ENCODE measurements at regions not wholly inside any gene's neighbourhood (a gene's known extent, or its start where the extent isn't known, plus 50 kb on each side); places are given as distances from the start of the nearest gene placed in this dataset.
"Not testable (repeated sequence)": the region's sequence is repeated elsewhere in the genome, so short reads cannot be mapped to it uniquely, and the experiment has no call there.

GRCh38 chr13:65504213-65504612 lies 1725.9 kb downstream of the PCDH9 start:
- DNase-seq (ENCODE audit: low read depth in 2 of 2) = no peak

- no peak for DNase-seq (ENCODE audit: low read depth in 2 of 2)
These were observed 1729.7 kb downstream of the PCDH9 start for GRCh38 chr13:65500481-65500880.

GRCh38 chr13:65499256-65499655 lies 1730.9 kb downstream of the PCDH9 start:
- DNase-seq (ENCODE audit: low read depth in 2 of 2) = no peak

GRCh38 chr13:65497265-65497664 lies 1732.9 kb downstream of the PCDH9 start:
- DNase-seq (ENCODE audit: low read depth in 2 of 2) = no peak

- DNase-seq (ENCODE audit: low read depth in 2 of 2) = not testable (repeated sequence)
These were observed 1739.4 kb downstream of the PCDH9 start for GRCh38 chr13:65490725-65491124.

GRCh38 chr13:65488606-65489005 lies 1741.5 kb downstream of the PCDH9 start:
- no peak for DNase-seq (ENCODE audit: low read depth in 2 of 2)

- DNase-seq (ENCODE audit: low read depth in 2 of 2) = no peak
These were observed 1750.4 kb downstream of the PCDH9 start for GRCh38 chr13:65479692-65480091.

GRCh38 chr13:65473196-65473595 lies 1756.9 kb downstream of the PCDH9 start:
- no peak for DNase-seq (ENCODE audit: low read depth in 2 of 2)

- DNase-seq (ENCODE audit: low read depth in 2 of 2) = no peak
These were observed 1757.8 kb downstream of the PCDH9 start for GRCh38 chr13:65472336-65472735.

GRCh38 chr13:65470781-65471180 lies 1759.4 kb downstream of the PCDH9 start:
- DNase-seq (ENCODE audit: low read depth in 2 of 2) = no peak

- no peak for DNase-seq (ENCODE audit: low read depth in 2 of 2)
These were observed 1761.5 kb downstream of the PCDH9 start for GRCh38 chr13:65468628-65469027.

- DNase-seq (ENCODE audit: low read depth in 2 of 2) = no peak
These were observed 1768.5 kb downstream of the PCDH9 start for GRCh38 chr13:65461590-65461989.

GRCh38 chr13:65460136-65460535 lies 1770.0 kb downstream of the PCDH9 start:
- DNase-seq (ENCODE audit: low read depth in 2 of 2) = no peak

- no peak for DNase-seq (ENCODE audit: low read depth in 2 of 2)
These were observed 1773.8 kb downstream of the PCDH9 start for GRCh38 chr13:65456150-65456912.

GRCh38 chr13:65454403-65454802 lies 1775.7 kb downstream of the PCDH9 start:
- DNase-seq (ENCODE audit: low read depth in 2 of 2) = no peak

- no peak for DNase-seq (ENCODE audit: low read depth in 2 of 2)
These were observed 1776.2 kb downstream of the PCDH9 start for GRCh38 chr13:65453982-65454381.

- no peak for DNase-seq (ENCODE audit: low read depth in 2 of 2)
These were observed 1784.8 kb downstream of the PCDH9 start for GRCh38 chr13:65445340-65445739.

GRCh38 chr13:65435590-65435989 lies 1794.5 kb downstream of the PCDH9 start:
- DNase-seq (ENCODE audit: low read depth in 2 of 2) = no peak

- DNase-seq (ENCODE audit: low read depth in 2 of 2) = no peak
These were observed 1812.2 kb downstream of the PCDH9 start for GRCh38 chr13:65417953-65418352.

- no peak for DNase-seq (ENCODE audit: low read depth in 2 of 2)
These were observed 1813.4 kb downstream of the PCDH9 start for GRCh38 chr13:65416784-65417183.

GRCh38 chr13:65414187-65414586 lies 1815.9 kb downstream of the PCDH9 start:
- no peak for DNase-seq (ENCODE audit: low read depth in 2 of 2)

- DNase-seq (ENCODE audit: low read depth in 2 of 2) = no peak
These were observed 1818.6 kb downstream of the PCDH9 start for GRCh38 chr13:65411521-65411920.

- no peak for DNase-seq (ENCODE audit: low read depth in 2 of 2)
These were observed 1819.3 kb downstream of the PCDH9 start for GRCh38 chr13:65410791-65411190.

- no peak for DNase-seq (ENCODE audit: low read depth in 2 of 2)
These were observed 1828.8 kb downstream of the PCDH9 start for GRCh38 chr13:65401315-65401714.
